ENCODE measurements at regions not wholly inside any gene's neighbourhood (a gene's known extent, or its start where the extent isn't known, plus 50 kb on each side); places are given as distances from the start of the nearest gene placed in this dataset.

- Histone ChIP-seq H2BK15ac (ENCODE audit: low read depth, poor library complexity, severe bottlenecking) (no peak overlapping the region), H3K36me3 (ENCODE audit: control insufficient read depth in 1 of 2, insufficient read depth in 2 of 2, low read depth in 1 of 2, low read length in 2 of 2) (no peaks in the 10 kb centered on the region), H4K8ac (ENCODE audit: low read length) (no peak overlapping the region), H3K14ac (ENCODE audit: low read length in 2 of 2) (no peak overlapping the region), H3K4me1 (ENCODE audit: control insufficient read depth, insufficient read depth, low read depth, low read length) (no peaks in the 10 kb centered on the region), H4K91ac (ENCODE audit: low read length) (no peak overlapping the region), H3K23ac (ENCODE audit: low read length in 2 of 2) (no peak overlapping the region), H2AFZ (ENCODE audit: low read depth, low read length) (no peak overlapping the region), H3K27me3 (ENCODE audit: control insufficient read depth in 1 of 2, insufficient read depth in 1 of 2, low read length in 2 of 2) (peaks cover 0 to 52% of the 10 kb centered on the region in 2 experiments), H2BK120ac (ENCODE audit: low read depth, low read length) (no peak overlapping the region), H3K4ac (ENCODE audit: low read depth in 1 of 2, low read length in 2 of 2) (no peak overlapping the region), H3K27ac (ENCODE audit: low read length, poor library complexity, severe bottlenecking) (no peak overlapping the region), H2BK5ac (ENCODE audit: low read depth, low read length, poor library complexity, severe bottlenecking) (no peak overlapping the region), H2AK5ac (ENCODE audit: low read length, severe bottlenecking) (no peak overlapping the region), H3K4me3 (ENCODE audit: insufficient read depth in 1 of 2, low read depth in 1 of 2, low read length in 2 of 2) (no peak overlapping the region), H3K9me3 (ENCODE audit: control insufficient read depth, low read length) (peaks cover 9% of the 10 kb centered on the region), H3K4me2 (ENCODE audit: low read length, poor library complexity, severe bottlenecking) (no peak overlapping the region), H3K9ac (ENCODE audit: low read length) (no peak overlapping the region), H3K79me1 (replicated peaks; ENCODE audit: low read length, poor library complexity, severe bottlenecking) (no peaks in the 10 kb centered on the region), H3K18ac (ENCODE audit: low read depth in 1 of 2, low read length in 2 of 2) (no peak overlapping the region), H2BK12ac (ENCODE audit: low read length in 2 of 2) (no peak overlapping the region)
- no peak for DNase-seq
- WGBS, result 78% methylated on average over 12 of the region's 12 CpGs
Observed at GRCh38 chrX:39542316-39542715, 555.4 kb downstream of the BCOR start.

- no peak for DNase-seq
- no peak overlapping the region for H2BK15ac ChIP-seq (ENCODE audit: low read depth, poor library complexity, severe bottlenecking)
- no peak overlapping the region for H2AFZ ChIP-seq (ENCODE audit: low read depth, low read length)
- H4K91ac ChIP-seq (ENCODE audit: low read length), result no peak overlapping the region
- H3K4ac ChIP-seq (ENCODE audit: low read depth in 1 of 2, low read length in 2 of 2), result no peak overlapping the region
- WGBS, result 76% methylated on average over 11 of the region's 11 CpGs
- H4K8ac ChIP-seq (ENCODE audit: low read length), result no peak overlapping the region
- H3K18ac ChIP-seq (ENCODE audit: low read depth in 1 of 2, low read length in 2 of 2), result no peak overlapping the region
- H3K14ac ChIP-seq (ENCODE audit: low read length in 2 of 2), result peak overlapping the region in 1 of 2 experiments; percentile 32
- peaks cover 13% of the 10 kb centered on the region for H3K9me3 ChIP-seq (ENCODE audit: control insufficient read depth, low read length)
- no peak overlapping the region for H2BK120ac ChIP-seq (ENCODE audit: low read depth, low read length)
- H2BK12ac ChIP-seq (ENCODE audit: low read length in 2 of 2), result no peak overlapping the region
- no peaks in the 10 kb centered on the region for H3K36me3 ChIP-seq (ENCODE audit: control insufficient read depth in 1 of 2, insufficient read depth in 2 of 2, low read depth in 1 of 2, low read length in 2 of 2)
- H3K4me1 ChIP-seq (ENCODE audit: control insufficient read depth, insufficient read depth, low read depth, low read length), result peaks cover 4% of the 10 kb centered on the region
- no peak overlapping the region for H2BK5ac ChIP-seq (ENCODE audit: low read depth, low read length, poor library complexity, severe bottlenecking)
- no peak overlapping the region for H2AK5ac ChIP-seq (ENCODE audit: low read length, severe bottlenecking)
- no peaks in the 10 kb centered on the region for H3K79me1 ChIP-seq (replicated peaks; ENCODE audit: low read length, poor library complexity, severe bottlenecking)
- H3K9ac ChIP-seq (ENCODE audit: low read length), result no peak overlapping the region
- H3K4me2 ChIP-seq (ENCODE audit: low read length, poor library complexity, severe bottlenecking), result no peak overlapping the region
- H3K27me3 ChIP-seq (ENCODE audit: control insufficient read depth in 1 of 2, insufficient read depth in 1 of 2, low read length in 2 of 2), result peaks cover 0 to 46% of the 10 kb centered on the region in 2 experiments
- no peak overlapping the region for H3K27ac ChIP-seq (ENCODE audit: low read length, poor library complexity, severe bottlenecking)
- H3K4me3 ChIP-seq (ENCODE audit: insufficient read depth in 1 of 2, low read depth in 1 of 2, low read length in 2 of 2), result no peak overlapping the region
- no peak overlapping the region for H3K23ac ChIP-seq (ENCODE audit: low read length in 2 of 2)
Observed at GRCh38 chrX:39550795-39551361, 546.9 kb downstream of the BCOR start.

- Histone ChIP-seq H2AFZ (ENCODE audit: low read depth, low read length) (no peak overlapping the region), H3K27ac (ENCODE audit: low read length, poor library complexity, severe bottlenecking) (no peak overlapping the region), H4K8ac (ENCODE audit: low read length) (no peak overlapping the region), H4K91ac (ENCODE audit: low read length) (no peak overlapping the region), H2BK5ac (ENCODE audit: low read depth, low read length, poor library complexity, severe bottlenecking) (no peak overlapping the region), H3K36me3 (ENCODE audit: control insufficient read depth in 1 of 2, insufficient read depth in 2 of 2, low read depth in 1 of 2, low read length in 2 of 2) (no peaks in the 10 kb centered on the region), H2BK12ac (ENCODE audit: low read length in 2 of 2) (no peak overlapping the region), H3K9ac (ENCODE audit: low read length) (no peak overlapping the region), H3K9me3 (ENCODE audit: control insufficient read depth, low read length) (peaks cover 13% of the 10 kb centered on the region), H3K27me3 (ENCODE audit: control insufficient read depth in 1 of 2, insufficient read depth in 1 of 2, low read length in 2 of 2) (peaks cover 0 to 55% of the 10 kb centered on the region in 2 experiments), H3K4me1 (ENCODE audit: control insufficient read depth, insufficient read depth, low read depth, low read length) (peaks cover 4% of the 10 kb centered on the region), H3K23ac (ENCODE audit: low read length in 2 of 2) (no peak overlapping the region), H2BK120ac (ENCODE audit: low read depth, low read length) (no peak overlapping the region), H3K18ac (ENCODE audit: low read depth in 1 of 2, low read length in 2 of 2) (no peak overlapping the region), H3K4me3 (ENCODE audit: insufficient read depth in 1 of 2, low read depth in 1 of 2, low read length in 2 of 2) (no peak overlapping the region), H2AK5ac (ENCODE audit: low read length, severe bottlenecking) (no peak overlapping the region), H2BK15ac (ENCODE audit: low read depth, poor library complexity, severe bottlenecking) (no peak overlapping the region), H3K79me1 (replicated peaks; ENCODE audit: low read length, poor library complexity, severe bottlenecking) (no peaks in the 10 kb centered on the region), H3K4me2 (ENCODE audit: low read length, poor library complexity, severe bottlenecking) (no peak overlapping the region), H3K14ac (ENCODE audit: low read length in 2 of 2) (no peak overlapping the region), H3K4ac (ENCODE audit: low read depth in 1 of 2, low read length in 2 of 2) (no peak overlapping the region)
- no peak for DNase-seq
- WGBS, result 53% methylated on average over 2 of the region's 2 CpGs
Observed at GRCh38 chrX:39551762-39552161, 546.0 kb downstream of the BCOR start.

GRCh38 chrX:39555431-39555830 lies 542.3 kb downstream of the BCOR start:
- Histone ChIP-seq H3K27ac (ENCODE audit: low read length, poor library complexity, severe bottlenecking) (no peak overlapping the region), H2AK5ac (ENCODE audit: low read length, severe bottlenecking) (no peak overlapping the region), H3K18ac (ENCODE audit: low read depth in 1 of 2, low read length in 2 of 2) (no peak overlapping the region), H3K23ac (ENCODE audit: low read length in 2 of 2) (no peak overlapping the region), H3K9ac (ENCODE audit: low read length) (no peak overlapping the region), H3K27me3 (ENCODE audit: control insufficient read depth in 1 of 2, insufficient read depth in 1 of 2, low read length in 2 of 2) (peaks cover 0 to 78% of the 10 kb centered on the region in 2 experiments), H3K79me1 (replicated peaks; ENCODE audit: low read length, poor library complexity, severe bottlenecking) (no peaks in the 10 kb centered on the region), H2BK5ac (ENCODE audit: low read depth, low read length, poor library complexity, severe bottlenecking) (no peak overlapping the region), H2BK12ac (ENCODE audit: low read length in 2 of 2) (no peak overlapping the region), H2BK15ac (ENCODE audit: low read depth, poor library complexity, severe bottlenecking) (no peak overlapping the region), H2AFZ (ENCODE audit: low read depth, low read length) (no peak overlapping the region), H3K14ac (ENCODE audit: low read length in 2 of 2) (no peak overlapping the region), H3K9me3 (ENCODE audit: control insufficient read depth, low read length) (peaks cover 13% of the 10 kb centered on the region), H4K91ac (ENCODE audit: low read length) (no peak overlapping the region), H3K4me1 (ENCODE audit: control insufficient read depth, insufficient read depth, low read depth, low read length) (peaks cover 4% of the 10 kb centered on the region), H4K8ac (ENCODE audit: low read length) (no peak overlapping the region), H3K36me3 (ENCODE audit: control insufficient read depth in 1 of 2, insufficient read depth in 2 of 2, low read depth in 1 of 2, low read length in 2 of 2) (no peaks in the 10 kb centered on the region), H3K4me3 (ENCODE audit: insufficient read depth in 1 of 2, low read depth in 1 of 2, low read length in 2 of 2) (no peak overlapping the region), H3K4ac (ENCODE audit: low read depth in 1 of 2, low read length in 2 of 2) (no peak overlapping the region), H3K4me2 (ENCODE audit: low read length, poor library complexity, severe bottlenecking) (no peak overlapping the region), H2BK120ac (ENCODE audit: low read depth, low read length) (no peak overlapping the region)
- 95% methylated on average over 4 of the region's 4 CpGs for WGBS
- DNase-seq, result no peak
